ENCODE measurements at regions not wholly inside any gene's neighbourhood (a gene's known extent, or its start where the extent isn't known, plus 50 kb on each side); places are given as distances from the start of the nearest gene placed in this dataset.

DNA sequence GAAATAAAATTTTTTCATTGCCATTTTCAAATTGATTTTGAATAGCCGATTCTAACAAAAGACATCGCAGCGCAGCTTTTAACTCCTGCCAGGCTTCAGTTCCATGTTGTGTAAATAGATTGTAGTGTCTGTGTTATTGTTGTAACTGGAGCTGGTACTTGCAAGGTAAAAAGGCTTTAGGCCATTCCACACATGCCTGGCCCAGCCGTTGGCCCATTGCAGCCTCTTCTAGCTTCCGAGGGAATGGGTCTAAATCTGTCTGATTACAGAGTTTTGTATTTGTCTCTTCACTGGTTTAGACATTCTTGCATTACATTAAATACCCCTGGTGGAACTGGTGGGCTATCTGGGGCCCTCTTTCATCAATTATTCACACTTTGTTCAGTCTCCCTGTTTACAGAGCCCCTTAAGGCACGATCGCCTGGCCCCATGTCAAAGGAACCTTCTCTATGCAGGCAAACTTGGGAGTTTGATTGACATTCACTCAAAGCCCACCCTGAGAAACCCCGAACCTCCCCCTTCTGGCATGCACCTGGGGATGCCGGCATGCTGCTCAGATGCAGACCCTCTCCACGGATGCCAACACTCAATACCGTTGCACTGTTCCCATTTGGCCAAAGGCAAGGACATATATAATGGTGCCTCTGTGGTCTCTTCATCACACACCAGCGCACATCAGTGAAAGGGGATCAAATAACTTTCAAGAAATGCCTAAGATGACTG lies 281.7 kb upstream of the IRX2 start:
- no peaks in the 10 kb centered on the region for H3F3A ChIP-seq (replicated peaks; ENCODE audit: insufficient read depth)
- H3K4me3 ChIP-seq (ENCODE audit: low read depth in 2 of 2, low read length in 1 of 2) = no peak overlapping the region
- no peak overlapping the region for H3K9ac ChIP-seq
- no peak for DNase-seq
- no peaks in the 10 kb centered on the region for H3K9me2 ChIP-seq
- H3K27ac ChIP-seq (ENCODE audit: low read depth in 2 of 2, low read length in 1 of 2) = no peak overlapping the region
- H2AFZ ChIP-seq (ENCODE audit: low read depth) = no peak overlapping the region
- no peaks in the 10 kb centered on the region for H3K9me3 ChIP-seq
- H3K4me2 ChIP-seq = no peak overlapping the region
- H4K20me1 ChIP-seq (ENCODE audit: insufficient read depth) = no peaks in the 10 kb centered on the region
- H3K27me3 ChIP-seq (ENCODE audit: insufficient read depth) = no peaks in the 10 kb centered on the region; the same call in 1 of the 2 replicates
- WGBS (ENCODE audit: low lambda C conversion rate) = 6% methylated on average over 12 of the region's 12 CpGs
- H3K79me2 ChIP-seq (ENCODE audit: insufficient read depth) = no peaks in the 10 kb centered on the region
- no peak for TF ChIP-seq EZH2phosphoT487 (IDR thresholded peaks at IDR 0.05; ENCODE audit: borderline replicate concordance, low read depth)
- TF ChIP-seq NFIC (IDR thresholded peaks at IDR 0.05; ENCODE audit: borderline replicate concordance) = no peak
- TF ChIP-seq, protein P1, sequence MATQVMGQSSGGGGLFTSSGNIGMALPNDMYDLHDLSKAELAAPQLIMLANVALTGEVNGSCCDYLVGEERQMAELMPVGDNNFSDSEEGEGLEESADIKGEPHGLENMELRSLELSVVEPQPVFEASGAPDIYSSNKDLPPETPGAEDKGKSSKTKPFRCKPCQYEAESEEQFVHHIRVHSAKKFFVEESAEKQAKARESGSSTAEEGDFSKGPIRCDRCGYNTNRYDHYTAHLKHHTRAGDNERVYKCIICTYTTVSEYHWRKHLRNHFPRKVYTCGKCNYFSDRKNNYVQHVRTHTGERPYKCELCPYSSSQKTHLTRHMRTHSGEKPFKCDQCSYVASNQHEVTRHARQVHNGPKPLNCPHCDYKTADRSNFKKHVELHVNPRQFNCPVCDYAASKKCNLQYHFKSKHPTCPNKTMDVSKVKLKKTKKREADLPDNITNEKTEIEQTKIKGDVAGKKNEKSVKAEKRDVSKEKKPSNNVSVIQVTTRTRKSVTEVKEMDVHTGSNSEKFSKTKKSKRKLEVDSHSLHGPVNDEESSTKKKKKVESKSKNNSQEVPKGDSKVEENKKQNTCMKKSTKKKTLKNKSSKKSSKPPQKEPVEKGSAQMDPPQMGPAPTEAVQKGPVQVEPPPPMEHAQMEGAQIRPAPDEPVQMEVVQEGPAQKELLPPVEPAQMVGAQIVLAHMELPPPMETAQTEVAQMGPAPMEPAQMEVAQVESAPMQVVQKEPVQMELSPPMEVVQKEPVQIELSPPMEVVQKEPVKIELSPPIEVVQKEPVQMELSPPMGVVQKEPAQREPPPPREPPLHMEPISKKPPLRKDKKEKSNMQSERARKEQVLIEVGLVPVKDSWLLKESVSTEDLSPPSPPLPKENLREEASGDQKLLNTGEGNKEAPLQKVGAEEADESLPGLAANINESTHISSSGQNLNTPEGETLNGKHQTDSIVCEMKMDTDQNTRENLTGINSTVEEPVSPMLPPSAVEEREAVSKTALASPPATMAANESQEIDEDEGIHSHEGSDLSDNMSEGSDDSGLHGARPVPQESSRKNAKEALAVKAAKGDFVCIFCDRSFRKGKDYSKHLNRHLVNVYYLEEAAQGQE (IDR thresholded peaks at IDR 0.05; ENCODE audit: low read depth, low read length) = no peak
- TF ChIP-seq RFX5 (IDR thresholded peaks at IDR 0.05; ENCODE audit: low read length) = no peak
- TF ChIP-seq FOSL2 (IDR thresholded peaks at IDR 0.05; ENCODE audit: borderline replicate concordance, low read depth) = no peak
- TF ChIP-seq, protein P2, sequence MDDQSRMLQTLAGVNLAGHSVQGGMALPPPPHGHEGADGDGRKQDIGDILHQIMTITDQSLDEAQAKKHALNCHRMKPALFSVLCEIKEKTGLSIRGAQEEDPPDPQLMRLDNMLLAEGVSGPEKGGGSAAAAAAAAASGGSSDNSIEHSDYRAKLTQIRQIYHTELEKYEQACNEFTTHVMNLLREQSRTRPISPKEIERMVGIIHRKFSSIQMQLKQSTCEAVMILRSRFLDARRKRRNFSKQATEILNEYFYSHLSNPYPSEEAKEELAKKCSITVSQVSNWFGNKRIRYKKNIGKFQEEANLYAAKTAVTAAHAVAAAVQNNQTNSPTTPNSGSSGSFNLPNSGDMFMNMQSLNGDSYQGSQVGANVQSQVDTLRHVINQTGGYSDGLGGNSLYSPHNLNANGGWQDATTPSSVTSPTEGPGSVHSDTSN (IDR thresholded peaks at IDR 0.05) = no peak
- no peak for TF ChIP-seq ELF1 (IDR thresholded peaks at IDR 0.05)
- TF ChIP-seq FOXM1 (IDR thresholded peaks at IDR 0.05; ENCODE audit: low read depth) = no peak
- no peak for TF ChIP-seq SMC3 (IDR thresholded peaks at IDR 0.05; ENCODE audit: low read depth, low read length)
- no peak for TF ChIP-seq EP300 (IDR thresholded peaks at IDR 0.05; ENCODE audit: borderline replicate concordance in 1 of 2, low read depth in 1 of 2, low read length in 1 of 2)
- no peak for TF ChIP-seq TEAD4 (IDR thresholded peaks at IDR 0.05; ENCODE audit: borderline replicate concordance, insufficient read depth)
- TF ChIP-seq, protein P3, sequence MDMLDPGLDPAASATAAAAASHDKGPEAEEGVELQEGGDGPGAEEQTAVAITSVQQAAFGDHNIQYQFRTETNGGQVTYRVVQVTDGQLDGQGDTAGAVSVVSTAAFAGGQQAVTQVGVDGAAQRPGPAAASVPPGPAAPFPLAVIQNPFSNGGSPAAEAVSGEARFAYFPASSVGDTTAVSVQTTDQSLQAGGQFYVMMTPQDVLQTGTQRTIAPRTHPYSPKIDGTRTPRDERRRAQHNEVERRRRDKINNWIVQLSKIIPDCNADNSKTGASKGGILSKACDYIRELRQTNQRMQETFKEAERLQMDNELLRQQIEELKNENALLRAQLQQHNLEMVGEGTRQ (IDR thresholded peaks at IDR 0.05; ENCODE audit: borderline replicate concordance, low read depth, low read length) = no peak
- no peak for TF ChIP-seq FOXJ3 (CRISPR knock-in tag; IDR thresholded peaks at IDR 0.05)
- no peaks in the 10 kb centered on the region for H3K36me3 ChIP-seq (replicated peaks in 1 of 2; ENCODE audit: control insufficient read depth in 1 of 2, insufficient read depth in 2 of 2, low read length in 1 of 2)
- H3K4me1 ChIP-seq (ENCODE audit: control insufficient read depth in 1 of 2, insufficient read depth in 2 of 2, low read depth in 1 of 2, low read length in 1 of 2) = no peaks in the 10 kb centered on the region
- CTCF ChIA-PET = no interaction called here
- POLR2A ChIA-PET = no interaction called here
